Breast epithelium (tissue), 4 donors: ENCODE measurements at regions not wholly inside any gene's neighbourhood (a gene's known extent, or its start where the extent isn't known, plus 50 kb on each side); places are given as distances from the start of the nearest gene placed in this dataset.

Experiments used
- DNase-seq, 2 donors: peaks; one replicate each; pipeline ENCODE4 v3.0.0-alpha.2; 2019; ENCODE audit warnings: low spot score in 2 of 2
- H3K27ac ChIP-seq, 2 donors: fragments of 200-600 bp; sonication (generic) in 1 of 2; one replicate each; pipeline ENCODE4 v1.5.1; 2016 to 2019; ENCODE audit warnings: mild to moderate bottlenecking in 1 of 2
- H3K27me3 ChIP-seq, 2 donors: fragments of 200-600 bp; sonication (generic) in 1 of 2; one replicate each; pipeline versions ENCODE4 v1.5.1 to v1.6.0; 2017 to 2019; ENCODE audit warnings: control low read depth in 1 of 2, mild to moderate bottlenecking in 1 of 2
- H3K36me3 ChIP-seq: fragments of 200-600 bp; one replicate; pipeline ENCODE4 v1.5.1; 2019
- H3K4me1 ChIP-seq, 2 donors: fragments of 200-600 bp; sonication (generic); one replicate each; pipeline ENCODE4 v1.5.1; 2016 to 2019; ENCODE audit warnings: control low read depth in 1 of 2
- H3K4me3 ChIP-seq, 3 donors: fragments of 200-600 bp; sonication (generic); 1 replicate in 2 of 3; 2 replicates in 1 of 3; pipeline ENCODE4 v1.5.1; 2016 to 2019; ENCODE audit warnings: mild to moderate bottlenecking in 3 of 3, moderate library complexity in 2 of 3
- H3K9me3 ChIP-seq, 2 donors: fragments of 200-600 bp; sonication (generic) in 1 of 2; one replicate each; pipeline ENCODE4 v1.5.1; 2016 to 2019; ENCODE audit warnings: control low read depth in 1 of 2
- POLR2A ChIP-seq: fragments of 450-650 bp; IDR thresholded peaks from one replicate; pipeline ENCODE4 v1.6.1; 2016; ENCODE audit warnings: antibody characterized with exemption, mild to moderate bottlenecking, moderate library complexity
- POLR2AphosphoS5 ChIP-seq, 3 donors: sonication (generic); formaldehyde crosslinking; IDR thresholded peaks; one replicate each; pipeline ENCODE4 v1.6.1; 2017; ENCODE audit warnings: antibody characterized with exemption in 3 of 3
- intact Hi-C: fragments of 100-400 bp; cut with DNase I; formaldehyde crosslinking; loops from one replicate; pipeline ENCODE4 v1.15.1; 2023; ENCODE audit warnings: low total_unique reads
- TF ChIP-seq, protein P1 (sequence below), 3 donors: fragments of 450-650 bp; IDR thresholded peaks; one replicate each; pipeline ENCODE4 v1.5.1; 2016 to 2017; ENCODE audit warnings: antibody characterized with exemption in 3 of 3, mild to moderate bottlenecking in 3 of 3, moderate library complexity in 3 of 3

DNA sequence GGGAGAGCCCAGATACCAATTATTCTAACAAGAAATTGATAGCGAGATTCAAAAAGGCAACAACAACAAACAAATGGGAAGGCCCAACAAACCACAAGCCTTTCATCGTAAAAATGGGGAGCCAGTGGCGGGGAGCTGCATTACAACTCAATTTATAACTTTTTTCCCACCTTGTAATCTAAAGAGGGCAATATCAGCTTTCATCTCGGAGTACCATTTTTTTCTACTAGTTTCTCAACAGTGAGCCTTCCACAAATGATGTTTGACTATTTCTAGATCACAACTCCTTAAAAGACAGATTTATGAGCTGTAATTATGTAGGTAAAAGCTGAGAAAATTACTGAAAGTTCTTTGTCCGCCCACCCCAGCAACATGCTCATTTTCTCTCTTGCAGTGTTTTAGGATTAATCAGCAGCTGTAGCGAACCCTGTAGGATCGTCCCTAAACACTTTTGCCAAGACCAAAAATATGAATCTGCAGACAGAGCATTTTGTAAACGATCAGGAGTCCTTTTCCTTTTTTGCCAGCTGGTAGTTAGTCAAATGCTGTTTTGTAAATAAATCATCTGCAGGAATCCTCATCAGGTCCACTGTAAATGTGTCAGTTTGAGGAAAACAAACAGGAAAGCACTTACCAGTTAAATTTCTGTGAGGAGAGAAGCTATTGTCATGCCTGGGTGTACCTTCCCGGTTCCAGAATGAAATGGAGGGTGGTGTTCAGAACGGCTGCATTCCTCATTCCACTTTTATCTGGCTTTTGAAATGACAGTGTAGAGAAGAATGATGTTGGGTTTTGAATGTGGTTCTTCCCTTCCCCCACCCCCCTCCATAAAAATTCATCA, 53.2 kb downstream of the EEF1B2 start:
- Histone ChIP-seq H3K36me3 (no peaks in the 10 kb centered on the region), H3K4me3 (peak overlapping the region in 1 of 3 donors; percentile 46), H3K4me1 (no peaks in the 10 kb centered on the region), H3K9me3 (no peaks in the 10 kb centered on the region), H3K27me3 (no peaks in the 10 kb centered on the region), H3K27ac (no peak overlapping the region)
- no peak for DNase-seq
- TF ChIP-seq POLR2A (no peak), POLR2AphosphoS5 (IDR thresholded peaks at IDR 0.05) (no peak)
- TF ChIP-seq, protein P1, sequence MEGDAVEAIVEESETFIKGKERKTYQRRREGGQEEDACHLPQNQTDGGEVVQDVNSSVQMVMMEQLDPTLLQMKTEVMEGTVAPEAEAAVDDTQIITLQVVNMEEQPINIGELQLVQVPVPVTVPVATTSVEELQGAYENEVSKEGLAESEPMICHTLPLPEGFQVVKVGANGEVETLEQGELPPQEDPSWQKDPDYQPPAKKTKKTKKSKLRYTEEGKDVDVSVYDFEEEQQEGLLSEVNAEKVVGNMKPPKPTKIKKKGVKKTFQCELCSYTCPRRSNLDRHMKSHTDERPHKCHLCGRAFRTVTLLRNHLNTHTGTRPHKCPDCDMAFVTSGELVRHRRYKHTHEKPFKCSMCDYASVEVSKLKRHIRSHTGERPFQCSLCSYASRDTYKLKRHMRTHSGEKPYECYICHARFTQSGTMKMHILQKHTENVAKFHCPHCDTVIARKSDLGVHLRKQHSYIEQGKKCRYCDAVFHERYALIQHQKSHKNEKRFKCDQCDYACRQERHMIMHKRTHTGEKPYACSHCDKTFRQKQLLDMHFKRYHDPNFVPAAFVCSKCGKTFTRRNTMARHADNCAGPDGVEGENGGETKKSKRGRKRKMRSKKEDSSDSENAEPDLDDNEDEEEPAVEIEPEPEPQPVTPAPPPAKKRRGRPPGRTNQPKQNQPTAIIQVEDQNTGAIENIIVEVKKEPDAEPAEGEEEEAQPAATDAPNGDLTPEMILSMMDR (IDR thresholded peaks at IDR 0.05), result no peak
- intact Hi-C loops, result no loop called here

DNA sequence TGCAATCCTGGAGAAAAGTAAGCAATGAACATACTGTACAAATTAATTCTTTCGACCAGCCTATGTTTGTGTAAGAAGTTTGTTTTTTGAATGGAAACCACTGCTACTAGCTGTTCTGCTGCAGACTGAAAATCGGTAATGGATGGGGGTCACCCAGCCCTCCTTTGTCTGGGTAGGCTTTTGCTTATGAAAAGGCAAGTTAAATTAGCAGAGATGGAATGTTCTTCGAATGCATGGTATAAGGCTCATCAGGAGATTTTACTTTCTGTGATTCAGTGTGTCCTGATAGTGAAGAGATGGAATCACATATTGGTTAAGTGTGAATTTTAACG, 53.8 kb downstream of the EEF1B2 start:
- H3K4me3 ChIP-seq, result no peak overlapping the region
- TF ChIP-seq POLR2AphosphoS5 (IDR thresholded peaks at IDR 0.05), result no peak
- TF ChIP-seq POLR2A, result no peak
- TF ChIP-seq, protein P1 (IDR thresholded peaks at IDR 0.05), result no peak
- no peak for DNase-seq
- H3K4me1 ChIP-seq, result no peaks in the 10 kb centered on the region
- no peaks in the 10 kb centered on the region for H3K27me3 ChIP-seq
- intact Hi-C loops, result no loop called here
- no peaks in the 10 kb centered on the region for H3K36me3 ChIP-seq
- H3K9me3 ChIP-seq, result no peaks in the 10 kb centered on the region
- H3K27ac ChIP-seq, result no peak overlapping the region

DNA sequence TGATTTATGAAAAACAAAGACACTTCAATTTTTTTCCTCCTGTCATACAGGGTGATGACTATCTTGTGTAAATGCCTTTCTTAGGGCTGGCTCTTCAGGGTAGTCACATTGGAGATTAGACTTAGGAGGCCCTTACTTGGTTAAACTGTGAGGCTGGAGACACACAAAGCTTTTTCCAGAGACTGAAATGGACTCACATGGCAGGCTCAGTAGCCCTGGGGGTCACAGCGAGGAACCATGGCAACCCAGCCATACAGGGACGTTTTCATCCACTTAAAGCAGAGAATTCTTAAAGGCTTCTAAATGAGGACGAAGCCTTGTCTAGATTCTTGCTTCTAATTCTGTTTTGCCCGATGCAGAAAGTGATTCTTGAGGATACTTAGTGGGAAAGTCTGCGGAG, 57.3 kb upstream of the ZDBF2 start:
- Histone ChIP-seq H3K4me3 (no peak overlapping the region), H3K4me1 (no peaks in the 10 kb centered on the region), H3K27me3 (no peaks in the 10 kb centered on the region), H3K9me3 (peaks cover 0 to 13% of the 10 kb centered on the region in 2 donors), H3K36me3 (no peaks in the 10 kb centered on the region), H3K27ac (no peak overlapping the region)
- intact Hi-C loops, result no loop called here
- no peak for DNase-seq
- TF ChIP-seq, protein P1 (IDR thresholded peaks at IDR 0.05), result no peak
- no peak for TF ChIP-seq POLR2AphosphoS5 (IDR thresholded peaks at IDR 0.05)
- no peak for TF ChIP-seq POLR2A

DNA sequence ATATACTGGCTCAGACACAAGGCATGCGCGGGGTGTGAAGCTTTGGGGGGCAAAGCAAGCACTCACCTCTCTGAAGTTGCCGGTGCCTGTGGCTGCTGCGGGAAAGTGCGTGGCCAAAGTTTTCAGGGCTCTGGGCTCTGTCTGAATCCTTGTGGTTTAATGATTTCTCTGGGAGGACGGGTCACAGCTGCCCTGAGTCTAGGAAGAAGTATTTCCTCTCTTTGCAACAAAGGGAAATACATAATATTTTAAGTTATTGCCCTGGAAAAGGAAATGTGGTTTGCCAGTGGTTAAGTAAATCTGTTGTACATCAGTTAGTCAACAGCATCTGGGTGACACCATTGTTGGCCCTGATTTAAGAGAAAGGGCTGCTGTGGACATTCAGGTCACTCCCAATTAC, 56.7 kb upstream of the ZDBF2 start:
- no peaks in the 10 kb centered on the region for H3K36me3 ChIP-seq
- H3K27ac ChIP-seq, result no peak overlapping the region
- H3K4me3 ChIP-seq, result no peak overlapping the region
- intact Hi-C loops, result no loop called here
- H3K27me3 ChIP-seq, result no peaks in the 10 kb centered on the region
- H3K4me1 ChIP-seq, result no peaks in the 10 kb centered on the region
- DNase-seq, result no peak
- no peak for TF ChIP-seq POLR2A
- TF ChIP-seq POLR2AphosphoS5 (IDR thresholded peaks at IDR 0.05), result no peak
- TF ChIP-seq, protein P1 (IDR thresholded peaks at IDR 0.05), result no peak
- peaks cover 0 to 13% of the 10 kb centered on the region in 2 donors for H3K9me3 ChIP-seq

DNA sequence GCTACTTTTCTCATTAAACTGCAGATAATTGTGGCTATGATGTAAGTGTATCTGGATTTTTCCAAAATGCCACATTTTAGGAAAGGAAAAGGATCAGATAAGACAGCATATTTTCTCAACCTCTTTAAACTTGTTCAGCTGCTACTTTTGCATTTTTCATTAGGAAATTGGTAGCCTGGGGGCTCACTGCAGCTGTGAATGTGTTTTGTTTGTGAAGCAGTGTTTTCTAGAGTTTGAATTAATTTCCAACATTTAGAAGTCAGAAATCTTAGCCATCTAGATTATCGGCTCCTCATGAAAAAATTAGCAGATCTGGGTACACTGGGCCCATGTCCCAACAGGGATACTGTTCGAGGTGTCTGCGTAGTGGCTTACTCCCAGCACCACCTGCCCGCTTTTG, 56.3 kb upstream of the ZDBF2 start:
- no peak for DNase-seq
- H3K27me3 ChIP-seq, result no peaks in the 10 kb centered on the region
- peaks cover 0 to 13% of the 10 kb centered on the region in 2 donors for H3K9me3 ChIP-seq
- H3K4me1 ChIP-seq, result no peaks in the 10 kb centered on the region
- no peak overlapping the region for H3K4me3 ChIP-seq
- no peaks in the 10 kb centered on the region for H3K36me3 ChIP-seq
- no peak overlapping the region for H3K27ac ChIP-seq
- TF ChIP-seq, protein P1 (IDR thresholded peaks at IDR 0.05), result no peak
- TF ChIP-seq POLR2AphosphoS5 (IDR thresholded peaks at IDR 0.05) (no peak), POLR2A (no peak)
- intact Hi-C loops, result no loop called here
